ENCODE measurements at regions not wholly inside any gene's neighbourhood (a gene's known extent, or its start where the extent isn't known, plus 50 kb on each side); places are given as distances from the start of the nearest gene placed in this dataset.

DNA sequence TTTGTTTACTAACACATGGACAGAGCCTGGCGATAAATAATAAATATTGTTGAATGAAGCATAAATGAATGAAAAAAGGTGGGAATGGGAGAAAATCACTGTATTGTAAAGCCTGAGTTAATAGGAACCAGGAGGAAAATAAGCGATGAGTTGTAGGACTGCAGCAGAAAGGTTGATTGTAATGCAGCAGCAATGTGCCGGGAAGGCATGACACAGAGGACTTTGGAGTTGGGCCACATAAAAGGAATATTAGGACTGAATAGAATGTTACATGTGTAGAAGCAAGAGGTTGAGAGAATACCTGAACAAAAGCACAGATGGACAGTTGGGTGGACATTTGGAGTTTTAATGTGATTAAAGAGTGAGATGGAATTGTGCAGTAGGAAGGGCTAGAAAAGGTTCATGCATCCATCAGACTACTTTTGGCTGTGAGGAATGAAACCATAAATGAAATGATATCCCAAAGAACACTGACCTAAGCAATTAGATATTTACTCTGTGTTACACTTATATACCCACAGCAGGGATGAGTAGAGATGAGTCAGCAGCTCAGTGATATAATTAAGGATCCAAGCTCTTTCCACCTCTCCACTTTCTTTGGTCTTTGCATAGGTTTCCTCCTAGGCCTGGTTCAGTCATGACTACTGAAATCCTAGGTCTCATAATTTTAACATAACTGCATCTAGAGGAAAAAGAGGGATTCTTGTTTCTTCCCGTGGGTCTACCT is 55.4 kb downstream of the CCER1 start:
- ChIA-PET POLR2A (no interaction called here), CTCF (interaction anchor here (0.6 kb wide), 1 partner anchor 10 kb away, joined by 4 read pairs; no protein-coding TSS in a partner anchor)

DNA sequence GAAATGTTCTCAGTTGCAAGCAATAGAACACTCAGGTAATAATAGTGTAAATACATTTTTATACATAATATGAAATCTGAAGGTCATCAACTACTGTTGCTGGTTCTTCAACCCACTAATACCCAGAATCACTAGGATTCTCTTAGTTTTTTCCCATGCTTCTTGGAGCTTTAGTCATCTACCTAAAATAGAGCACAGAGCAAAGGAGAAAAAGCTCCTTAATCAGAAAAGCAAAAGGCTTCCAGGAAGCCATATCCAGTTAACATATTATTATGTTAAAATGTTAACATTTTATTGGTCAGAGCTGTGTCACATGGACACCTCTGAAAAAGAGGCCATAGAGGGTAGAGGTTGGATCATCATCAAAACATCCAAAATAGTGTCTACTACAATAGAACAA is 57.0 kb downstream of the CCER1 start:
- POLR2A ChIA-PET = no interaction called here
- CTCF ChIA-PET = no interaction called here

DNA sequence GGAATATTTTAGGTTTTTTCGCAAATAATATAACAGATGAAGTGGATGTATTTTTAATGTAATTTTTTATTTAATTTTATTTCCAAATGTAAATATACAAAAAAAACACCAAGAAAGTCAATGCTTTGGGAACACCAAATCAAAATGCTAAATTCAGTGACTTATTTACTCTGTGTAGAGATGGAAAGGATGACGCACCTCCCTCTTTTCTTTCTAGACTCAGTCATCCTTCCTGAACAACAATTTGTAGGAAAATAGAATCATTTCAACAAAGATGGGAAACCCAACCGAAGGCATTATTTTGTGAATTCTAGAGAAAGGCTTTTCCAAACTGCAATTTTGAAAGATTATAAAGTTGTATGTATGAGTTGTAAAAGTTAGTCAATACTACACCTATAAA is 57.7 kb downstream of the CCER1 start:
- ChIA-PET CTCF (no interaction called here), POLR2A (no interaction called here)

GRCh38 chr12:90896821-90897220 is 58.2 kb downstream of the CCER1 start:
- ChIA-PET CTCF (no interaction called here), POLR2A (no interaction called here)

- ChIA-PET CTCF (no interaction called here), POLR2A (no interaction called here)
Observed at GRCh38 chr12:90896164-90896563, 58.8 kb downstream of the CCER1 start.

DNA sequence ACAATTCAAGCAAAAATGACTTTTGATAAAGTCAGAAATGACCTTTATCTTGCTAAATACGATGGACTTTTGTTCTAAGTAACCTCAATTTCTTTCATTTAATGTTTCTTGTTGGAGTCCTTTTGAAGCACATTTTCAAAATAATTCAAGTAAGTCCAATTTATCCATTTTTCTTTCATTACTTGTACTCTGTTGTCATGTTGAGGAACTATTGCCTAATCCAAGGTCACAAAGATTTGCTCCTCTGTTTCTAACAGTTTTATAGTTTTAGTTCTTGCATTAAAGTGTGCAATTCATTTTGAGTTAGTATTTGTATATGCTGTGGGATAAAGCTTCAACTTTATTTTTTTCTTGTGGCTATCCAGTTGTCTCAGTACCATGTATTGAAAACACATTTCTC is 66.7 kb downstream of the CCER1 start:
- ChIA-PET POLR2A (no interaction called here), CTCF (no interaction called here)

- CTCF ChIA-PET = no interaction called here
Observed at GRCh38 chr12:90883456-90883855, 71.5 kb downstream of the CCER1 start.

DNA sequence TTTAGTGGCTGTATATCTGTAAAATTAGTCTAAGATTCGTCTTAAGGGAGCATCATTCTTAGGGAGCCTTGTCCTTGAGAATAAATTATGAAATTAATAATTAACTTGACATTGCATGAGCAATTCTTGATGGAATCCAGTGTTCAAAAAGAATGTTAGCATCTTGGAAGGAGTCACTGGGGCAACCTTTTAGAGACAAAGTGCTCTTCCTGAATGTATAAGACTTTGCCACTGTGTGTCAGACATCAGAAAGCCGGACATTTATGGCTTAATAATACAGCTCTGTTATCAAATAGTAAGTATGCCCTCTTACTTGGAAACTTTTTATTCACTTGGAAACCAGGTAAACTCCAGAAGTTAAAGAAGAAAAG is 83.3 kb downstream of the CCER1 start:
- POLR2A ChIA-PET = no interaction called here
- CTCF ChIA-PET = no interaction called here

More at GRCh38 chr12:90883456-90883855, 71.5 kb downstream of the CCER1 start:
- POLR2A ChIA-PET = no interaction called here

DNA sequence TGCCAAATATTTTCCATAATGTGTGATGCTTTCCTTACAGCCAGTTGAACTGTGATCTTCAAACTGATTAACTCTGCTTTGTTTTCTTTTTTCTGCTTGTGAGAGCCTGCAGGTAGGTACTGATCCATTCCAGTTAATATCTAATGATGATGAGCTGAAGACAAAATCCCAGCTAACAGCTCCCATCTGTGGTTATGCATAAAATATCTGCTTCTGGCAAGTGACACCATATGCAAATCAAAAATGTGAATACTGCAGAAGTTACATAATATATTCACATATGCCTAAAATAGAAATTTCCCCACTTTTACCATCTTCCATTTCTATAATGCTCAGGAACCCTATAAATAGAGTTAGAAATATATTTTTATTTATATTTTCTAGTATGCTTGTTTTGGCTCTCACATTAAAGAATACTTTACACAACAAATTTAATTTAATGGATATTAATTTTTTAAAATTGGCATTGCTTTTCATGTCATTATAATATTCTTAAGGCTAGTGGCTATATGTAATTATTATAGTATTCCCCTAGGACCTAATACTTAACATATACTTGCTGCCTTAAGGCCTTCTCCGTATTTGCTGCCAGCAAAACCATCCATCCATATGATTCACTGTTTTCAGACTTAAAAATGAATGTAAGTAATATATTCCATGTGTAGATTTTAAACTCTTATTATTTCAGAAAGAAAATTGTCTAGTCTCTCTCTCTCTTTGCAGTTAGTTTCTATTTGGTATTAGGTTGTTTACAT is 83.8 kb downstream of the CCER1 start:
- POLR2A ChIA-PET = no interaction called here
- CTCF ChIA-PET = no interaction called here

DNA sequence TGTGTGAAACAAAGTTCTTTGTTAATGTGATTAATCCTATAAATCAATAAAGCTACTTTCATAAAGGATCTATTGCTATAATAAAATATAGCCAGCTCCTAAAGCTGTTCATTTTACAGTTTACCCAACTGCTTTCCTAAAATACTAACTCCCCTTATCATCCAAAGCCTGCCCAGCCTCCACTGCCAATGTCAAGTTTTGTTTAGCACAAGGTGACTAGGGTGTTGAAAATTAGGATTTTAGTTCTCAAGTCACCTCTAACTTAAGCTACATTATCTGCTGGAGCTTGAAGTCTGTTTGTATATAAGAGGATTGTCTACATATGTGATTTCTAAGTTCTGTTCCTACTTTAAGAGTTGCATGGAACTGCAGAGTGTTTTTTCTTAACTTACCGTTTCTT is 86.3 kb downstream of the CCER1 start:
- POLR2A ChIA-PET = no interaction called here
- CTCF ChIA-PET = no interaction called here

- CTCF ChIA-PET = no interaction called here
- POLR2A ChIA-PET = no interaction called here
Observed at GRCh38 chr12:90859591-90859990, 95.4 kb downstream of the CCER1 start.

DNA sequence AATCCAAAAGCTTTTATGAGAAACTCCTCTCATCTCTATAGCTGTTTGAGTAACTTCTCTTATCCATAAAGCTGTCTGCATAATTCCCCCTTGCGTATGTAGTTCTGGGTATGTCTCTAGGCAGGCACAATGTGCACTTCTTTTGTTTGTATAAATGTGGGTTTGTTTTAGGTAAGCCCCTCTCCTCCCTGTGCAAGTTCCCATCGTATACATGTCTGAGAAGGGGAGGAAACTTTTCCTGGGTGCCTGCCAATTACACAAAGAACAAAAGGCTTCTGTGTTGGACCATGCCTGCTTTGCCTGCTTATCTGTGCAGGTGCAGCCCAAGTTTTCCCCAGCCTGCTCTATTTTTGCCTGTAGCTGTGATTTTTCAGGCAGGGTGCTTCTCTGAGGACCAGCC is 96.7 kb downstream of the CCER1 start:
- POLR2A ChIA-PET = no interaction called here
- CTCF ChIA-PET = no interaction called here

DNA sequence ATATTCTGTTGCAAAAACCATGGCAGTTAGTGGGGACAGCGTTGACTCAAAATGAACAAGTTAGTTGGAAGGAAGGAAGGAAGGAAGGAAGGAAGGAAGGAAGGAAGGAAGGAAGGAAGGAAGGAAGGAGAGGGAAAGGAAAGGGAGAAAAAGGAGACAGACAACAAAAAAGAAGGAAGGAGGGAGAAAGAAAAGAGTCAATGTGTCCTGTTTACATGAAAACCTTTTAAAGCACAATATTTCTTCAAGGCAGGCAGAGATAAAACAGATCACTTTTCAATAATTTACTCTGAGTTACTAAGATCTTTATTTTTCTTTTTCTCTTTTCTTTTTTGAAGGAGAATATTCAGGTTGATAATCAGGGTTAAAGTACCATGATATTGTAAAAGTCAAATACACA is 99.4 kb downstream of the CCER1 start:
- CTCF ChIA-PET = no interaction called here

DNA sequence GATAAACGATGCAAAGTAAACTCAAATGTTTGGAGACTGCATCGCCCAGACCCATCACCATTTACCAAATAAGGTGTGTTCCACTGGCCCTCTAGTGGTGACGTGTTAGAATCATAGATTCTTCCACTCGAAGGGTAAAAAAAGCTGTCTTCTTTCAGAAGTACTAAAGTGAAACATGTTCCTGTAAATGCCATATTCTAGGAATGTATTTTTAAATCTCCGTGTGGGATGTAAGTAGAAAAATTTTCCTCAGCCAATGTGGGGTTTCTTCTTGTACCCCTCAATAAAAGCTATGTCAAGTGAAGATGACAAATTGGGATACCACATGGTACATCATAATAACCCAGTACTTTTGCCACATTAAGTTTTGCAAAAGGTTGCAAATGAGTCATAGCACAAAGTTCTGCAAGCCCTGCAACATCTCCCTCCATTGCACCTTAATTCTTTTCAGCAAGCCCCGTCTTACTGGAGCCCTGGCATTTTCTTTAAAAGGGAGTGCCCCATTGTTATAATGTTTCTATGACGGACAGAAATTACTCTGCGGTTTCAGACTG is 100.8 kb downstream of the CCER1 start:
- CTCF ChIA-PET = no interaction called here
- POLR2A ChIA-PET = no interaction called here

More for the DNA sequence above, 99.4 kb downstream of the CCER1 start:
- POLR2A ChIA-PET = no interaction called here

DNA sequence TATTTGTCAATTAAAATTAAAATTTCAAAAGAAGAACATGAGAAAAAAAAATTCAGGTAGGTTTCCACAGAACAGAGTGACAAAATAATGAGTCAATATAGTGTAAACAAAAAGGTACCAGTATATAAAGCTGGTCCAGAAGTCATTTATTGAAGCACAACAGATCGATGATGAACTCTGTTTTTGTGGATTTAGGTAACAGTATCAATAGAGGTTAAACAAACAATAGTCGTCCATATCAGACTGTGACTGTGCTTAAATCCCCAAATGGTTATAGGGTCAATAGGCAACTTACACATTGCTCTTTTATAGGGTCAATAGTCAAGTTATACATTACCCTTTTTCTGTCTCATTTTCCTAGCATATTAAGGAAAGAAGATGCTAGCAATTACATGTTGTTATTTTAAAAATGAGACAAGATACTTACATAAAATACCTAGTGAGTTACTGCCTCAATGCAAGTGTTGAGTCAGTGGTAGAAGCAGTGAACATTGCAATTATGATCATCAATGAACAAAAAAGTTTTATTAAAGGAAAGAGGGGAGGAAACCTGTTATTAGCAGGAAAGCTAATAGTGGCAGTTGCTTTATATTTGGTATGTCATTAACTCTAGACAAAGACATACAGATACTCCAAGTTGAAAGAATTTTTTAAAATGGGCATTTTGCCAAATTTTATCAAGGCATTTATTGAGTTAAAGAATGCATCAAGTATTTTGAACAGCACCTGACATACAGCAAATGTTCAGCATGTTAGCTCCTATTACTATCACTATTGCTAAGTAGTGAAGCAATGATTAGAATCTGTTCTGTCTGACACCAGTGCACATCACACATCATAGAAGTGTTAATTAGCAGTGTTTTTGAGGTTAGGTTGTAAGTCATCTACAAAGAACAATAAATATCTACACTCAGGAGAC is 102.9 kb downstream of the CCER1 start:
- ChIA-PET POLR2A (no interaction called here), CTCF (no interaction called here)

GRCh38 chr12:90842477-90842876 is 112.5 kb downstream of the CCER1 start:
- CTCF ChIA-PET = no interaction called here
- POLR2A ChIA-PET = no interaction called here

GRCh38 chr12:90841336-90841735 is 113.6 kb downstream of the CCER1 start:
- ChIA-PET CTCF (no interaction called here), POLR2A (no interaction called here)

- POLR2A ChIA-PET = no interaction called here
- CTCF ChIA-PET = no interaction called here
Observed at GRCh38 chr12:90839346-90839745, 115.6 kb downstream of the CCER1 start.

GRCh38 chr12:90836689-90837088 is 118.3 kb downstream of the CCER1 start:
- POLR2A ChIA-PET = no interaction called here
- CTCF ChIA-PET = no interaction called here

DNA sequence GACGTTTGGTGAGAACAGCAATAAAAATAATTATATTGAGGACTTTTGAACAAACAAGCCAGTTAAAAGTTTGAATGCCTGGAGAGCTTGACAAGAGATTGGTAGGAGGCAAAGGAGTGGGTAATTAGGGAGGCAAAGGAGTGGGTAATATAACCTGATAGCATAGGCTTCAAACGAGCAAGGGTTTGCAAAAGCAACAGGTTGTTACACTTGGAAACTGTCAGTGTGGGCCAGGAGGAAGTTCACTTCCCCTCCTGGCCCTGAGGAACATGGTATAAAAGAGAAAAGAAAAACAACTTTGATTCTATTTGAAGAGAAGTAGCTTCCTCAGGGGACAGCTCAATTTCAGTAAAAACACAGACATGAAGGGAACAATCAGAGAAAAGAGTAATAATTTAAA is 121.7 kb downstream of the CCER1 start:
- CTCF ChIA-PET = no interaction called here
- POLR2A ChIA-PET = no interaction called here

GRCh38 chr12:90832427-90832826 is 122.5 kb downstream of the CCER1 start:
- CTCF ChIA-PET = no interaction called here
- POLR2A ChIA-PET = no interaction called here
